K562 (cell line): ENCODE measurements at regions not wholly inside any gene's neighbourhood (a gene's known extent, or its start where the extent isn't known, plus 50 kb on each side); places are given as distances from the start of the nearest gene placed in this dataset.

Experiments used
- ATF4 ChIP-seq: fragments of 450-650 bp; formaldehyde crosslinking; IDR thresholded peaks from 2 replicates; pipeline ENCODE4 v1.4.0; 2022; ENCODE audit warnings: mild to moderate bottlenecking, moderate library complexity
- CHAMP1 ChIP-seq: fragments of 450-650 bp; IDR thresholded peaks from 2 replicates; pipeline ENCODE4 v1.6.1; 2016; ENCODE audit warnings: mild to moderate bottlenecking
- CREM ChIP-seq: IDR thresholded peaks from 2 replicates; pipeline ENCODE4 v1.6.1; 2014; ENCODE audit warnings: antibody characterized with exemption, low read depth
- KLF13 ChIP-seq: fragments of 450-650 bp; IDR thresholded peaks from 2 replicates; pipeline ENCODE4 v1.6.1; 2016; ENCODE audit warnings: missing genetic modification characterization, low read depth, mild to moderate bottlenecking, missing compliant biosample characterization, moderate library complexity, borderline replicate concordance
- MYNN ChIP-seq, 2 experiments: sonication (generic); formaldehyde crosslinking in 1 of 2; IDR thresholded peaks; 2 replicates each; pipeline versions ENCODE4 v1.5.0 to v1.6.1; 2016 to 2020; ENCODE audit warnings: antibody characterized with exemption in 1 of 2, missing genetic modification reagents in 1 of 2
- RUNX1 ChIP-seq: sonication (generic); IDR thresholded peaks from 2 replicates; pipeline ENCODE4 v1.6.1; 2016; ENCODE audit warnings: antibody characterized with exemption, low read depth
- ZHX1 ChIP-seq: fragments of 150-350 bp; conservative IDR thresholded peaks from 2 replicates; pipeline ENCODE4 v1.6.1; 2014; ENCODE audit warnings: low read length
- ZNF165 ChIP-seq: fragments of 250-450 bp; sonication (Bioruptor Pico); IDR thresholded peaks from 2 replicates; pipeline ENCODE4 v1.4.0; 2020; ENCODE audit warnings: borderline replicate concordance
- ZNF174 ChIP-seq: fragments of 250-450 bp; sonication (Bioruptor Pico); IDR thresholded peaks from 2 replicates; pipeline ENCODE4 v1.4.0; 2020; ENCODE audit warnings: mild to moderate bottlenecking
- ZNF274 ChIP-seq: IDR thresholded peaks from 2 replicates; pipeline ENCODE4 v1.6.1; 2011; ENCODE audit warnings: low read depth, mild to moderate bottlenecking, low read length, moderate library complexity, borderline replicate concordance
- ZNF280B ChIP-seq: fragments of 250-450 bp; sonication (Bioruptor Pico); IDR thresholded peaks from 2 replicates; pipeline ENCODE4 v1.5.1; 2021; ENCODE audit warnings: mild to moderate bottlenecking
- ZNF407 ChIP-seq: fragments of 450-650 bp; IDR thresholded peaks from 2 replicates; pipeline ENCODE4 v1.6.1; 2016; ENCODE audit warnings: low read depth

- TF ChIP-seq ZNF407 (no peak), ZNF280B (CRISPR knock-in tag) (no peak), MYNN (IDR thresholded peaks at IDR 0.05) (peak; percentile 87; the same call in 1 of the 2 replicates), MYNN (CRISPR knock-in tag; IDR thresholded peaks at IDR 0.05) (no peak), KLF13 (no peak), ATF4 (no peak), CHAMP1 (no peak), RUNX1 (peak; percentile 64; the same call in 1 of the 2 replicates), CREM (peak; percentile 58), ZNF174 (CRISPR knock-in tag) (no peak), ZNF165 (CRISPR knock-in tag) (no peak), ZHX1 (no peak), ZNF274 (no peak)
Observed at GRCh38 chr3:193872265-193872753, 263.6 kb upstream of the HES1 start (continued).
